Islet of Langerhans (tissue), 1 donor: ENCODE measurements at regions not wholly inside any gene's neighbourhood (a gene's known extent, or its start where the extent isn't known, plus 50 kb on each side); places are given as distances from the start of the nearest gene placed in this dataset.
"Not testable (repeated sequence)": the region's sequence is repeated elsewhere in the genome, so short reads cannot be mapped to it uniquely, and the experiment has no call there.

Experiments used
- FAIRE-seq: peaks from one replicate; lab custom pipeline; 2011; peaks lifted over from hg19 to GRCh38; lab: Jason Lieb, UNC

GRCh38 chr2:150261691-150262090, 225.8 kb downstream of the RND3 start:
- FAIRE-seq: no peak

- no peak for FAIRE-seq
Measured at GRCh38 chr2:150260636-150261035, 226.8 kb downstream of the RND3 start.

DNA sequence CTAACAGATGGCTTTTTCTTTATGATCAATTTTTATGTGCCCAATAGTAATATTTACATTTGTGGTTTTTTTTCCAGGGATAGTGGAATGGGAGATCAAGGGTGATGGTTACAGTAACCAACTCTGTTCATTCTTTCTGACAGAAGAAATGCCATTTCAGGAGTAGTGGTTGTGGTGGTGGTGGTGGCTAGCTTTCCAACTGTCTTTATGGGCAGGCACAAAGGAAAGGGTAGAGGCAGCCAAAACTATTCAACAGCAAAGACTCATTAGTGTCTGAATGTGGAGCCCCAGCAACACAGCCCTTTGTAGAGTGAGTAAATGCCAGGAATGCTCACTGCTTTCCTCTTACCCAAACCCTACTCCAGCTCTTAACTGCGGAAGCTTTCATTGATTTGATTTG, 227.7 kb downstream of the RND3 start:
- FAIRE-seq: no peak

DNA sequence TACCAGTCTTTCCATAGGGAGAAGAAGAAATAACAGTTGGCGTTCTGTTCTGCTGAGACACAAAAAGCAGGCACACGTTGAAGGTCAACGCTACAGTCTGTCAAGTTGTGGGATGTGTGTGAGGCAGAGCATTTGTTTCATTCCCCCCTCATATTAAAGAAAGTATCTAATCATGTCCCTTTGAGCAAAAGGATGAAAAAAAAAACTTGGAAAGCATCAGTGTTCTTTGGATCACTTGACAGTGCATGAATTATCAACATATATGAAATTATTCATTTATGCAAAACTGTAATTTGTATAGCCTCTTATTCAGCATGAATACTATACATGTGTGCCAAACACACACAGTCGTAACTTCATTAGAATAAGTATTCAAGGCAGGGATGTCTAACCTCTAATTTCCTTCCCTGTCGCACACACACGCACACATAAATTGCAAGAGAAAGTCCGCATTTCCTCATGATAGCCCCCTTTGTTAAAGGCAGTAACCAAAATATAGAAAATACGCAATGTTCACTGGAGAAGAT, 228.6 kb downstream of the RND3 start:
- FAIRE-seq: no peak

GRCh38 chr2:150256736-150257135, 230.7 kb downstream of the RND3 start:
- no peak for FAIRE-seq

- FAIRE-seq: no peak
Measured at GRCh38 chr2:150255528-150255927, 231.9 kb downstream of the RND3 start.

DNA sequence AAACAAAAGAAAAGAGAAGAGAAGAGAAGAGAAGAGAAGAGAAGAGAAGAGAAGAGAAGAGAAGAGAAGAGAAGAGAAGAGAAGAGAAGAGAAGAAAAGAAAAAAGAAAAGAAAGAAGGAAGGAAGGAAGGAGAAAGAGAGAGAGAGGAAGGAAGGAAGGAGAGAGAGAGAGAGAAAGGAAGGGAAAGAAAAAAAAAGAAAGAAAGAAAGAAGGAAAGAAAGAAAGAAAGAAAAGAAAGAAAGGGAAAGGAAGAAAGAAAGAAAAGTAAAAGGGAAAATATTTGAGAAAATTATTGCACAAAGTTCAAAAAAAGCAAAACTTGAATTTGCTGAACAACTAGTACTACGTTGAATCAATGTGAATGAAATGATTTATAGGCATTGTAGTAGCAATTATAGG, 237.7 kb downstream of the RND3 start:
- not testable (repeated sequence) for FAIRE-seq

GRCh38 chr2:150247481-150247880, 240.0 kb downstream of the RND3 start:
- FAIRE-seq: no peak

DNA sequence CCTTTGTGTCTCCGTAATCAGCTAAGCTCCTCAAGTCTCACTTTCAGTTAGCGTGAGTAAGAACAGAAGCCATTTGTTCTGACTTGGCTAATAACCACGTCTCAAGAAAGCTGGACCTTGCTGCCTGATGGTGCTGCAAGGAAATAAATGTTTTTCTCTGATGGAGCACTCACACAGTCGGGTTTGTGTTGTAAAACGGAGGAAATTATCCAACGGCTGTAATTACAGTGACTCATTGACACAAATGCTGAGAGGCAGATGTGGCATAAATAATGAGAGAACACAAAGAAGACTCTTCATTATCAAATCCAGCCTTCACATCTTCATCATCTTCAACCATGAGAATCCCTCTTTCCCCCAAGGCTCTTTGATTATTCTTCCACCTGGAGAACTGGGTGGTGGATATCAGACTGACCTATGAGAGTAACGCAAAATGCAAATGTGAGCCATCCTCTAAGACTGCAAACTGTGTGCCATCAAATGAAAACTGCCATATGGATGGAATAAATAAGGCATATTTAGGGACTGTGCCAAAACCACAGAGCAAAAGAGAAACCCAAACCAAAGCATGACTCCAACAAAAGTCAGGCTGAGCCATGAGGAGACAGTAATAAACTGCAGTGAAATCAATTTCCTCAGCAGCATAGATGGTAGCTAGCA, 252.6 kb downstream of the RND3 start:
- no peak for FAIRE-seq

- FAIRE-seq: no peak
Measured at GRCh38 chr2:150232871-150233270, 254.6 kb downstream of the RND3 start.

DNA sequence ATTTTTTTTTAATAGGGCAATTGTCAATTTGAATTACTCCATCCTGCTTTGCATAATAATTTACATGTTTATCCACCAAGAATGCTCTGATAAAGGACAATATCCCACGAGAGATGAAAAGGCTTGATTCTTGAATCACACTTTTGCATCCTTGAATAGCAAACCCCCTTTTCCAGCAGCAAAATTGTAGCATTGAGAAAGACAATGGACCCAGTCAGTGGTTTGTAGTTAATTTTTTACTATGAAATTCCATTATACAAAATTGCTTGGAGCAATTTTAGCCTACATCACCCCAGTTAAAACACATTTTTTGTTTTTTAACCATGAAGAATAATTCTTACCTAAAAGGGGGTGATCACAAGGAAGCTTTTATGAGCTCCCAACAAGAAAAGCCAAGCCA, 255.1 kb downstream of the RND3 start:
- FAIRE-seq: no peak

GRCh38 chr2:150230616-150231015, 256.9 kb downstream of the RND3 start:
- no peak for FAIRE-seq

- FAIRE-seq: no peak
Measured at GRCh38 chr2:150230004-150230403, 257.5 kb downstream of the RND3 start.

DNA sequence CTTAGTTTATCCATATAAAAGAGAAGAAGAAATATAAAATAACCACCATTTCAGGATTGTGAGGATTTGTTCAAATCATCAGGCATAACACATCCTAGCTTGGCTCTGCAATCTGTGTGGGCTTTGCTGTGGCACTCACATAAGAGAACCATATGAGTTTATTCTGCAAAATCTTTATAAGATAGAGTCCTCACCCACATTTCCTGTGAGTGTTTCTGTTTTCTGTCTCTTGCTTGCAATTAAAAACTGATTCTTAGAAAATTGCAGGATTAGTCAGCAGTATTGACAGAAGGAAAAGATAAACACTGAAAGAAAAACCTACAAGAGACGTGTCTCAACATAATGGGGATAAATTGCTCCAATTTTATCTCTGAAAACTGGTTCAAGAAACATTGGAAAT, 258.5 kb downstream of the RND3 start:
- no peak for FAIRE-seq

- FAIRE-seq: no peak
Measured at GRCh38 chr2:150225030-150225429, 262.4 kb downstream of the RND3 start.

GRCh38 chr2:150224321-150224720, 263.1 kb downstream of the RND3 start:
- no peak for FAIRE-seq

DNA sequence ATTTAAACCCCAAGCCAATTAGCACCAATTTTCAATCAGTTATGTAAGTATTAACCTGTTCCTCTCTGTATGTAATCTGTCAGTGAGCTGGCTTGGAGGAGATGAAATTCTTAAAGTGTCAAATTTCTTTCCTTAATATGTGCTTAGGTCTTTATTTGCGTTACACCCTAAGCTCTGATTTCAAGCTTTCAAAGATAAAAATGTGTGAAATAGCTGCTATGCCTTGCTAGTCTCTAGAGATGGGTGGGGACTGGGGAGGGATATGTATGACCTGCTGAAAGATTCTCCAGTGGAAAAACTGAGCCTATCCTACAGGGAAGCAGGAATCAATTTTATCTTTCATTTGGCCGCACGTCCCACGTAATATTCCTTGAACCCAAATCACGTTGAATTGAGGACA, 264.5 kb downstream of the RND3 start:
- no peak for FAIRE-seq

DNA sequence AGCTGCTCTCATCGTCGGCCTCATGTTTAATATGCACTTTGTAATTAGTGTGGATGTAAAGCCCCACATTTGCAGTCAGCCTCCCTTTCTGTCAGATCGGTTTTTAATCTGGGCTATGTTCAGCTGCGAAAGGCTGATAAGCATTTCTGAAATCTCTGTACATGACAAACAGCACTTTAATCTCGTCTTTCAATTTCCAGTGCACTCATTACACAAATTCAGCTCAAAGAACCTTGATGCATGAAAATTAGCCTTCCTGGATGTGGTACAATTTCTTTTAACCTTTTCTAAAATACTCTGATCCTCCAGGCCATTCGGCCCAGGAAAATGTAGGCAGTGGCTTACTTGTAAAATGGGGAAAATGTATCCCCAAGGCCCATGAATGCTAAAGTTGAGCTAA, 265.1 kb downstream of the RND3 start:
- no peak for FAIRE-seq

GRCh38 chr2:150219861-150220260, 267.6 kb downstream of the RND3 start:
- no peak for FAIRE-seq

DNA sequence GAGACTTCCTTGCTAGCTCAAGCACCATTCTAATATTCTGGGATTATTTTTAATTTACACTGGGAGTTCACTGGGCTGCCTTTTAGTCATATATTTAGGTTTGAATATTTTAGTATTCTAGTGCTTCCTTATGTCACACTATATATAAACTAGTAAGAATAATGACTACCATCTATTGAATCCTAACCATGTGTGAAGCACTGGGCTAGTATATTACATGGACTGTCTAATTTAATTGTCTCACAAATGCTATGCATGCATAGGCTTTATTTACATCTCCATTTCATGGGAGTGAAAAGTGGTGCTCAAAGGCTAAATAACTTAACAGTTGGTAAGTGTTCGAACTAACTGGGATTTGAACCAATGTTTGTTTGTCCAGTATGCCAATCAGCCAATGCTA, 272.4 kb downstream of the RND3 start:
- FAIRE-seq: no peak

DNA sequence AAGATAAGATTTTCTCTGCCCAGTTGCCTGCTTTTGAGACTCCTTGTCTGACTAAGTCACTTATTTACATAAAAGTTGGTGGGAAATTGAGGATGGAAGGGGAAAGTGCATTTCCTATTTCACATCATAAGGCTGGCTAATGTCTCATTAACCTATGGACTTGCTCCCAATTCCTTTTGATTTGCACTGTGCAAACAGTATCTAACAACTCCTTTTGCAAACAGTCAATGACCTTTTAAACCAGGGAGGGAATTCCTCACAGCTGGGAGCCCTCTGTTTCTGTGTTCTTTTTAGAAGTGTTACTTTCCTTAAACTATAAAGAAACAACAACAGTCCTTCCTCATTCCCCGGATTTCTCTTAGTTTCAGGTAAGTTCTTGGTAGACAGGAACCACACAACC, 272.8 kb downstream of the RND3 start:
- FAIRE-seq: no peak

- FAIRE-seq: no peak
Measured at GRCh38 chr2:150212722-150213171, 274.7 kb downstream of the RND3 start.

- no peak for FAIRE-seq
Measured at GRCh38 chr2:150211164-150211631, 276.3 kb downstream of the RND3 start.

GRCh38 chr2:150209746-150210145, 277.7 kb downstream of the RND3 start:
- no peak for FAIRE-seq
